GM12878 (cell line): ENCODE measurements at regions not wholly inside any gene's neighbourhood (a gene's known extent, or its start where the extent isn't known, plus 50 kb on each side); places are given as distances from the start of the nearest gene placed in this dataset.

Source experiments
- ATAC-seq: fragments of 200-7000 bp; cut with Tn5 transposase; 3 replicates; pipeline ENCODE4 v1.9.1; 2020; ENCODE audit warnings: mild to moderate bottlenecking, moderate library complexity
- BruUV-seq: library from RNA; stranded (reverse); fragments of 400-500 nt; replicated peaks from 2 replicates; lab custom pipeline; 2021; lab: Mats Ljungman, UMichigan
- CTCF ChIA-PET: fragments of 300-600 bp; sonication (Branson Sonifier 250); formaldehyde crosslinking; extraction: SDS; loops from one replicate; lab custom pipeline; 2021; ENCODE audit warnings: inconsistent platforms; lab: Yijun Ruan, JAX
- POLR2A ChIA-PET: fragments of 350-600 bp; formaldehyde crosslinking; extraction: SDS; loops from one replicate; lab custom pipeline; 2021; ENCODE audit warnings: inconsistent platforms; lab: Charles Lee
- RAD21 ChIA-PET: fragments of 300-600 bp; sonication (Branson Sonifier 250); formaldehyde crosslinking; loops from one replicate; lab custom pipeline; 2023; ENCODE audit warnings: antibody characterized with exemption; ENCODE audit not compliant: unreplicated experiment; lab: Charles Lee
- SMC1A ChIA-PET: fragments of 300-600 bp; sonication (Branson Sonifier 250); formaldehyde crosslinking; loops from one replicate; lab custom pipeline; 2023; ENCODE audit not compliant: unreplicated experiment, uncharacterized antibody; lab: Charles Lee
- DNase-seq: peaks from one replicate; pipeline ENCODE4 v3.0.0-alpha.2; 2011; ENCODE audit warnings: low read depth, low spot score
- FAIRE-seq: peaks from 3 replicates; lab custom pipeline; 2011; peaks lifted over from hg19 to GRCh38; lab: Jason Lieb, UNC
- H2AFZ ChIP-seq: 2 replicates; pipeline ENCODE4 v1.6.0; 2011; ENCODE audit warnings: low read depth, low read length, control low read depth; ENCODE audit not compliant: control insufficient read depth
- H3K27ac ChIP-seq: 2 replicates; pipeline ENCODE4 v1.5.1; 2011; ENCODE audit warnings: control low read depth; ENCODE audit not compliant: control insufficient read depth, insufficient read depth
- H3K27me3 ChIP-seq, 2 experiments: replicated peaks in 1 of 2; 2 replicates each; pipeline versions ENCODE4 v1.6.0 to v1.6.1; 2011; ENCODE audit warnings: low read length in 1 of 2; ENCODE audit not compliant: control insufficient read depth in 2 of 2, insufficient read depth in 2 of 2
- H3K36me3 ChIP-seq, 2 experiments: 2 replicates each; pipeline ENCODE4 v1.5.1; 2011; ENCODE audit warnings: low read length in 1 of 2; ENCODE audit not compliant: control insufficient read depth in 2 of 2, insufficient read depth in 2 of 2
- H3K4me1 ChIP-seq: 2 replicates; pipeline ENCODE4 v1.6.1; 2011; ENCODE audit warnings: mild to moderate bottlenecking, low read length, moderate library complexity, mixed read lengths; ENCODE audit not compliant: control insufficient read depth, insufficient read depth
- H3K4me2 ChIP-seq: 2 replicates; pipeline ENCODE4 v1.6.0; 2011; ENCODE audit warnings: control low read depth; ENCODE audit not compliant: control insufficient read depth, insufficient read depth
- H3K4me3 ChIP-seq: fragments of 200-600 bp; sonication (generic); 2 replicates; pipeline ENCODE4 v1.5.1; 2016
- H3K79me2 ChIP-seq: 2 replicates; pipeline ENCODE4 v1.6.0; 2011; ENCODE audit warnings: low read length; ENCODE audit not compliant: control insufficient read depth, insufficient read depth
- H3K9ac ChIP-seq: 2 replicates; pipeline ENCODE4 v1.8.0; 2011; ENCODE audit warnings: low read length, control low read depth, mixed read lengths; ENCODE audit not compliant: control insufficient read depth, insufficient read depth
- H3K9me3 ChIP-seq: replicated peaks from 3 replicates; pipeline ENCODE4 v1.5.1; 2011; ENCODE audit warnings: mild to moderate bottlenecking, low read length; ENCODE audit not compliant: control insufficient read depth, insufficient read depth
- H4K20me1 ChIP-seq: 2 replicates; pipeline ENCODE4 v1.6.0; 2011; ENCODE audit not compliant: control insufficient read depth, insufficient read depth
- BMI1 ChIP-seq: fragments of 450-650 bp; IDR thresholded peaks from 2 replicates; pipeline ENCODE4 v1.6.1; 2016; ENCODE audit warnings: mild to moderate bottlenecking, moderate library complexity, borderline replicate concordance
- CBFB ChIP-seq: IDR thresholded peaks from 2 replicates; pipeline ENCODE4 v1.6.1; 2016; ENCODE audit warnings: antibody characterized with exemption, low read depth
- CUX1 ChIP-seq: IDR thresholded peaks from 2 replicates; pipeline ENCODE4 v1.6.1; 2012; ENCODE audit warnings: improper control_type of control experiment, low read depth, low read length; ENCODE audit not compliant: insufficient replicate concordance
- HSF1 ChIP-seq: fragments of 150-350 bp; IDR thresholded peaks from 2 replicates; pipeline ENCODE4 v1.6.1; 2014; ENCODE audit warnings: mild to moderate bottlenecking, low read depth, low read length
- KDM1A ChIP-seq: fragments of 200-600 bp; sonication (generic); IDR thresholded peaks from 2 replicates; pipeline ENCODE4 v1.6.1; 2016; ENCODE audit warnings: borderline replicate concordance
- KLF5 ChIP-seq: fragments of 450-650 bp; IDR thresholded peaks from 2 replicates; pipeline ENCODE4 v1.6.1; 2014; ENCODE audit warnings: mild to moderate bottlenecking; ENCODE audit not compliant: partially characterized antibody
- LARP7 ChIP-seq: fragments of 450-650 bp; IDR thresholded peaks from 2 replicates; pipeline ENCODE4 v1.6.1; 2017; ENCODE audit warnings: mild to moderate bottlenecking
- NR2F1 ChIP-seq: fragments of 450-650 bp; conservative IDR thresholded peaks from 2 replicates; pipeline ENCODE4 v1.6.1; 2017; ENCODE audit warnings: mild to moderate bottlenecking
- RAD51 ChIP-seq: fragments of 450-650 bp; IDR thresholded peaks from 2 replicates; pipeline ENCODE4 v1.6.1; 2016; ENCODE audit warnings: moderate library complexity, mild to moderate bottlenecking, inconsistent platforms
- RB1 ChIP-seq: fragments of 450-650 bp; formaldehyde crosslinking; IDR thresholded peaks from 2 replicates; pipeline ENCODE4 v1.6.1; 2017; ENCODE audit warnings: mild to moderate bottlenecking, borderline replicate concordance
- STAT1 ChIP-seq: fragments of 450-650 bp; conservative IDR thresholded peaks from 2 replicates; pipeline ENCODE4 v1.6.1; 2014; ENCODE audit warnings: antibody characterized with exemption, mild to moderate bottlenecking
- TCF3 ChIP-seq: IDR thresholded peaks from 2 replicates; pipeline ENCODE4 v1.6.1; 2012; ENCODE audit warnings: low read depth, mild to moderate bottlenecking, low read length, borderline replicate concordance; ENCODE audit not compliant: insufficient read depth
- ZBTB11 ChIP-seq: fragments of 450-650 bp; formaldehyde crosslinking; IDR thresholded peaks from 2 replicates; pipeline ENCODE4 v1.5.0; 2022; ENCODE audit warnings: mild to moderate bottlenecking, missing genetic modification characterization
- ZNF622 ChIP-seq: fragments of 450-650 bp; IDR thresholded peaks from 2 replicates; pipeline ENCODE4 v1.6.1; 2017; ENCODE audit warnings: mild to moderate bottlenecking, inconsistent platforms
- WGBS: methylation state at CpG from one replicate; pipeline ENCODE4 v1.1.6; 2016; ENCODE audit warnings: low lambda C conversion rate; ENCODE audit not compliant: insufficient replicate concordance, insufficient coverage; ENCODE audit errors: missing lambda C conversion rate; 5-methylcytosine and 5-hydroxymethylcytosine counted together
- in situ Hi-C: fragments of 300-500 bp; cut with MboI; formaldehyde crosslinking; loops from 9 replicates; pipeline ENCODE4 v1.14.3; 2018; ENCODE audit warnings: mixed read lengths
- intact Hi-C: fragments of 100-400 bp; cut with micrococcal nuclease; formaldehyde crosslinking; loops from one replicate; pipeline ENCODE4 v1.14.2; 2022; ENCODE audit not compliant: unreplicated experiment
- TF ChIP-seq, protein P1 (sequence below): IDR thresholded peaks from 2 replicates; pipeline ENCODE4 v1.6.1; 2012; ENCODE audit warnings: low read depth, low read length, improper control_type of control experiment

- Histone ChIP-seq H3K27me3 (no peaks in the 10 kb centered on the region), H3K9ac (no peak overlapping the region), H3K79me2 (no peaks in the 10 kb centered on the region), H2AFZ (no peak overlapping the region), H3K36me3 (no peaks in the 10 kb centered on the region), H4K20me1 (no peaks in the 10 kb centered on the region), H3K27ac (no peak overlapping the region), H3K4me3 (no peak overlapping the region), H3K4me2 (no peak overlapping the region), H3K4me1 (no peaks in the 10 kb centered on the region), H3K9me3 (no peaks in the 10 kb centered on the region)
- ChIA-PET CTCF (no interaction called here), SMC1A (no interaction called here), RAD21 (no interaction called here), POLR2A (no interaction called here)
- DNase-seq (no peak), FAIRE-seq (no peak), ATAC-seq (no peak)
- TF ChIP-seq STAT1 (no peak), LARP7 (no peak), BMI1 (no peak), ZBTB11 (CRISPR knock-in tag) (no peak), RB1 (no peak), KDM1A (no peak), CBFB (no peak), TCF3 (no peak), KLF5 (no peak), CUX1 (no peak), NR2F1 (no peak), RAD51 (no peak), HSF1 (no peak), ZNF622 (no peak)
- TF ChIP-seq, protein P1, sequence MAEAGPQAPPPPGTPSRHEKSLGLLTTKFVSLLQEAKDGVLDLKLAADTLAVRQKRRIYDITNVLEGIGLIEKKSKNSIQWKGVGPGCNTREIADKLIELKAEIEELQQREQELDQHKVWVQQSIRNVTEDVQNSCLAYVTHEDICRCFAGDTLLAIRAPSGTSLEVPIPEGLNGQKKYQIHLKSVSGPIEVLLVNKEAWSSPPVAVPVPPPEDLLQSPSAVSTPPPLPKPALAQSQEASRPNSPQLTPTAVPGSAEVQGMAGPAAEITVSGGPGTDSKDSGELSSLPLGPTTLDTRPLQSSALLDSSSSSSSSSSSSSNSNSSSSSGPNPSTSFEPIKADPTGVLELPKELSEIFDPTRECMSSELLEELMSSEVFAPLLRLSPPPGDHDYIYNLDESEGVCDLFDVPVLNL, result no peak
- in situ Hi-C loops (no loop called here), intact Hi-C loops (no loop called here)
- no TSS peak for BruUV-seq
- 29% methylated on average over 5 of the region's 5 CpGs for WGBS
Measured at GRCh38 chr6:164436976-164437375, 872.4 kb downstream of the C6orf118 start.
